IPS DF 4.7 (cell line): ENCODE measurements at regions not wholly inside any gene's neighbourhood (a gene's known extent, or its start where the extent isn't known, plus 50 kb on each side); places are given as distances from the start of the nearest gene placed in this dataset.
"Not testable (repeated sequence)": the region's sequence is repeated elsewhere in the genome, so short reads cannot be mapped to it uniquely, and the experiment has no call there.

Experiments
- DNase-seq: peaks from one replicate; pipeline ENCODE4 v3.0.0-alpha.2; 2013; ENCODE audit warnings: low spot score; ENCODE audit errors: extremely low read depth

DNA sequence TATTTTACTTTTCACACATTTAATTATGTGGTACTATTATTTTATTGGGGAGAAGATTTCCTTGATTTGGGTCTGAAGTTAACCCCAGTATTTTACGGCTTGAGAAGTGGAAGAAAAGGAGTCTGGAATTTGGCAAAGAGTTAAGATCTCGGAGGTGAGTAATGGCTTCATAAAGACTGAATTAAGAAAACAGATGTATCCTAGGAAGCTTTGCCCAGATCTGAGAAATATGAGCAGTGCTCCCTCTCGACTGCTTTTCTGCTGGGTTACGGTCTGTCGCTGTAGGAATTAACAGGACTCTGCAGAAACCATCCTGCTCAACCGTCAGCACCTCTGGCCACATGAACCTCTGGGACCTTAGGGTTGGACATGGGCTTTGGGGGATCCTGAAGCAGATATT is 163.6 kb upstream of the NDN start:
- no peak for DNase-seq

DNA sequence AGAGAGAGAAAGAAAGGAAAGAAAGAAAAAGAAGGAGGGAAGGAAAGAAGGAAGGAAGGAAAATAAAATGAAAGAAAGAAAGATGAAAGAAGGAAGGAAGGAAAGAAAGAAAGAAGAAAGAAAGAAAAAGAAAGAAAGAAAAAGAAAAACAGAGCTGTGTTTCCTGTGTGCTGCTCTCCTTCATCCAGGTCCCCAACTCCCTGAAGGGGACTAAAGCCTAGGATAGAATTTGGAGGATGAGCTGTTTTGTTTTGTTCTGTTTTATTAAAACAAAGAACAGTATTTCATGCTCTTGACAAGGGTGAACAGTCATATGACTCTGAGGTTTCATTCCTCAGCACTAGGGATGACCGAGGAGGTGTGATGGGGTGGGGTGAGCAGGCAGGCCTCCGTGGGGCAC is 164.8 kb upstream of the NDN start:
- no peak for DNase-seq

DNA sequence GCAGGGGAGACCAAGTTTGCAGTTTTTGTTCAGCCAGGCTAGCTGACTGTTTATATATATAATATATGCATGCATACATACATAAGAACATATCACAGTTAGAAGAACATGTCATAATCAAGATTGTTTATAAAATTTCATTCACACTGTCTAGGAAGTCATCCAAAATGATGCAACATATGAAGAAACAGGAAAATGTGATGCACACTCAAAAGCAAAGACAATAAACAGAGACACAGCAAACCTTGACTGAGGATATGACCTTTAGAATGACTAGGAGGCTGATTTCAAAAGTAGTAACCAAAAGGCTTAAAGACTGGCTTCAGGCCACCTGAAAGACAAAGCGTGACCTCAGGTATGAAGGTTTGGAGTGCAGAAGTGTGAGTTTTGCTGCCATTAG is 166.2 kb upstream of the NDN start:
- no peak for DNase-seq

DNA sequence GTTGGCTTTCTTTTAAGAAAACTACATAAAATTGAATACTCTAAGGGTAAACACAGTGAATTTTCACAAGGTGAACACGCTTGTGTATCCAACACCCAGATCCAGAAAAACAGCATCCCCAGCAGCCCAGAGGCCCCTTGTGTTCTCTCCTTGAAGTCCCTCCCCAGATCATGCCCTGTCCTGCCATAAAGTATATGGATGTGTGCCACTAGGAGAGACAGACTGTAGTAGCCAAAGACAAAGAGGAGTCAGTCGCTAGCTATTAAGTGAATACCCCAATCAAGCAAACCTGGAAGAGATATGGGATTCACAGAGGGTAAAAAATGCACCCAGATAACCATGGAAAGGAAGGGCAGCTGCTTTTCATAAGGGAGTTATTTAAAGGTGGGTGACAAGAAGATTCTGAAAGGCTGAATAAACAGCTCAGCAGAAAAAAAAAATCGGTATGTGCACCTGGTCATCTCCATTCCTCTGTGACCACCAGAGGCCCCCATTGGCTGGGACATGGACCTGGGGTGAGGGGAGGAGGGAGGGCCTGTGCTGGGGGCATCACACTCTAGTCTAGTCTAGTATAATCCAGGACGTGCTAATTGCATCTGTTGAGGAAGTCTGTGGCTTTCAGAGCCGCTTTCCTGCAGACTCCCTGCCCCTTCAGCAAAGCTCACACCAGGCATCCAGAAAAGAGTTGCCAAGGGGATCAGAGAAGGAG is 167.3 kb upstream of the NDN start:
- no peak for DNase-seq

DNA sequence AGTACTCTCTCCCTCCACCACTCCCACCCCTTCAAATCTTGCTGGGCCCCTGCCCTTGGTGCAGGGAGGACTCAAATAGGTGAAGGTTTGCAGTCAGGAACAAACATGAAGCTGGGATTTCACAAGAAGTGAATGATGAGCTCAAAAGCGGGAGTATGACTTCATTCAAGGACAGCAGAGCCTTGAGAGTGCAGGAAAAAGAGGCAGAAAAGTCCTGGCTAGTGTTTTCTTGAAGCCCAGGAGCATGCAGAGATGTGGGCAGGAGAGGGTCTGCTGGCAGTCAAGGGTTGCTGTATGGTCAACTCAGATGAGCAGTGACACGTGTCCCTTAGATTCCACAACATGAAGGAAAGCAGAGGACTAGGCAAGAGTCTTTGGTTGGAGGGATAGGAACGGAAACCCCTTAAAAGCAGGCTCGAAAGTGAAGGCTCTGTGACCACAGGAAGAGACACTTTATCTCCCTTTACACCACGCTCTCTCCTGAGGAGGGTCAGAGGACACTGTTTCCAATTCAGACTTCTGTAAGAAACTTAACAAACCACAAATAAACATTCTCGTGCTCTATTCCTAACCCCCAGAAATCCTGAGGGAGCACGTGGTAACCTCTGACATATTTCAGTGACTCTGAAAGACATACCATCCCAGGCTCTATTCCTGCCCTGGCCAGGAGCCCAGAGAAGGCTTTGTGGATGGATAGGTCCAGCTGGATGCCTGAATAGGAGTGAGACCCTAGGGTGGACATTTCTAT is 168.0 kb upstream of the NDN start:
- DNase-seq, result no peak

DNA sequence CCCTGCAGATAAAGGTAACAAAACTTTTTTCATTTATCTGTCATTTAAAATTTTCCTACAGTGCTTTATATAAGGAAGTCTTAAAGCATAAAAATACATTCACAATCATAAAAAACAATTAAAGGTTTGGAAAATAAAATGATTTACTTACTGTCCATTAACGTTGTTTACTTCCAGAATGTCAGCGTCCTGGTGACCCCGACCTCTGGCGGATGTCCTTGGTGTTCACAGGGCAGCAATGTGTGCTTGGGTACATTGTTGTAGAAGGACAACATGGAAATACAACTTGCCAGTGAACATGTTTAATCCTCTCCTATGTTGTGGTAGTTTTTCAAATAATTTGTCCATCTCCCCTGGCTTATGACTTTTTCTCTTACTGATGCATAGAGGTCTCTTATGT is 168.8 kb upstream of the NDN start:
- no peak for DNase-seq

DNA sequence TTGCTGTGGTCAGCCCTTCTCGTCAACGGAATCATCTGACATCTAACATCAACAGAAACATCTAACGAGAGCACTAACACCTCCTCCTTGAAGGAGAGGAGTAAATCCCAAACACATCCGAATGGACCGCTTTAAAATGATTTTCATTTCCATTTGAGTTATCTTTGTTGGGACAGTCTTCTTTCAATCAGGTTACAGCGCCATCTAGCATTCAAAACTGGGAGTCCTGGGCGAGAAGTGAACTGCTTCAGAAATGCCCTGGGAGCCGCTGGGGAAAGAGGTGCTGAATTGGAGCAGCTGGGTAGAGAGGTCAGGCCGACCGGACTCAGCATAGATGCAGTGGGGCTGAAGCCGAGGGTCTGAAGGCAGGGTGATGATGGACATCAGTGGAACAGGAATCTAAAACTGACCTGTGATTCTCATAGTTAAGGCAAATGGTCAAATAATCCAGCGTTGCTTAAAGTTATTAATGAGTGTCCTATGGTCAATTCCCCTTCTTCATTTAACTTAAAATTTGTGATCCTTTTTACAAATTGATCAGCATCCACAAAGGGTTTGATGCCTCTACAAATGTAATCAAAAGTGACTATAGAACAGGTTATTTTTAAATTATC is 170.0 kb upstream of the NDN start:
- DNase-seq, result no peak

DNA sequence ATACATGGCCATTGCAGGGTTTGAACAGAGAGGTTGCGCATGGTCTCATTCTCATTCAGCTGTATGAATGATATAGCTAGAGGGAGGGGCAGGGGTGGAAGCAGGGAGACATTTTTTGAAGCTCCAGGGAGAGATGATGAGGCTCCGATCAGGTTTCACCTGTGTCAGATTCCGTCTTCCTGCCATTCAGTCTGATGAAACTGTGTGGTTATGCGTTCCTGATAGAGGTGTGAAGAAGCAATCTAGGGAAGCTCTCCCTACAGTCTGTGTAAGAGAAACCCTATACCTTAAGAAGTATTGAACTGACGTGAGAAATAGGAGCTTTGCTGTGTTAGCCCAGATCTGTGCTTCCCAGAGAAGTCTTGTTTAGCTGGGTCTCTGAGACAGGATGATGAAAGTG is 171.9 kb upstream of the NDN start:
- no peak for DNase-seq

DNA sequence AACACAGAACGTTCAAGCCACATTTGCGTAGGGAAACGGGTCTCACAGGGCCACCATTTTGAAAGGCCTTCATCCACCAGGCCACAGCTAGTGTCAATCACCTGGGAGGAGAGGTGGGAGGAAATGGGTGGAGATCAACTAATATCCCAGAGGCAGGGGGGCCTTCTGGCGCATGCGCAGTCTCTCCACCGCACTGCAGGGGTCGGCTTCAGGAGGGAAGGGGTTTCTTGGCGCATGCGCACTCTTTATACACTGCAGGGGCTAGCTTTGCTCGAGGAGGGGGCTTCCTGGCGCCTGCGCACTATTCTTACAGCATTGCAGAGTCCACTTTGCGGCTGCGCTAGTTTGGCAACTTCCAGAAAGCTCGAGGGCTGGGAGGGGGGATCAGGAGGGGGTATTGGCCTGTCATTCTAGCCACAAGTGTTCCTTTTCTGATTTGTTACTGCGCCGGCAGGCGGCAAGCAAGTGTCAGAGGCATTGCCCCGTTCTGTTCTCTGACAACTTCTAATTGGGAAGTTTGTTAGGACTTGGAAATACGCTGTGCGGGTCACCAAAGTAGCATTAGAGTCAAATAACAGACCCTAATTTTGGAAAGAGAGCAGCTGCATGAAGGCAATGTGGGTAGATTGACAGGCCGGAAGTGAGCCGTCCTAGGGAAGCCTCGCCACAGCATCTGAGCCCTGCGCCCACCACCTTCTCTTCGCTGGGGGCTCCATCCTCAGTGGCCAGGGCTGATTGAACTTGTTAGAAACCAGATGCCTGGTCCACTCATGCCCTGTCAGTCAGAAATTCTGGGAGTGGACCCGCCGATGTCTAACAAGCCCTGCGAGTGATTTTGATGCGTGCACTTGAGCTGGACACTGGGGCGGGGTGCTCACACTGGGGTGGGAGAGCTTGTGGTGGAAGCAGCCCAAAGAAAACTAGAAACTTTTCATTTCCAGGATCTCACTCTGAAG is 173.5 kb upstream of the NDN start:
- DNase-seq, result no peak

DNA sequence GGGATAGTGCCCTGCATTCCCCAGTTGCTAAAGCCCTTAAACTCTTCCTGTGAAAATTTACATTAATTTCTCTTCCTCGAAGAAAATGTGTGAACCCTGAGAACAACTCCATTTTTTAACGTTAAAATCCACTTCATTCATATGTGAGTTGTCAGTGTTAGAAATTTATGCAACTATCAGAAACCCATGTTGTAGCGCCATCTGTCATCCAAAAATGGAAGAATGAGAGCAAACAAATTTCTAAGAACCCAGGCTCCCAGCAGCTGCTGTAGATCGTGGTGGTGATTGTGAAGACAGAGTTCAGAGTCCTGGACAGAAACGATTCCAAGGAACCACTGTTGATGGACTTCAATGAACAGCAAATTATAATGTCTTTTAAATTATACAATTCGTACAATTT is 179.7 kb upstream of the NDN start:
- DNase-seq, result no peak

DNA sequence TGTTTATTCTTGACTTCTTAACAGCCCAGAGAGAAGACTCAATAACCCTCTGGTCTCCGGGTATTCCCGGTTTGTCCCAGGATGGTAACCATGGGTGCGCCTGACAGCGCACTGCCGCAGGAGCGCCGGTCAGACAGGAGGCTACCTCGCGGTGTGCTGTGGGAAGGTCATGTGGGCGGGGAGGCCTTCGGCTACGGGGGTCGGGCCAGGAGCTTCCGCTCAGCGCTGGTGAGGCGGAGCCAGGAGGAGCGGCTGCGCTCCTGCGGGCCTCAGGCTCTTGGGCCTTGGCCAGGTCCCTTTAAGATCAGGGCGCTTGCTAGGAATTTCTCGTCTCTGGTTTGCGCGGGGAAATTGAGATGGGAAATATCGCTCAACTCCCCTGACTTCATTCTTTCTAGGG is 182.3 kb upstream of the NDN start:
- no peak for DNase-seq

DNA sequence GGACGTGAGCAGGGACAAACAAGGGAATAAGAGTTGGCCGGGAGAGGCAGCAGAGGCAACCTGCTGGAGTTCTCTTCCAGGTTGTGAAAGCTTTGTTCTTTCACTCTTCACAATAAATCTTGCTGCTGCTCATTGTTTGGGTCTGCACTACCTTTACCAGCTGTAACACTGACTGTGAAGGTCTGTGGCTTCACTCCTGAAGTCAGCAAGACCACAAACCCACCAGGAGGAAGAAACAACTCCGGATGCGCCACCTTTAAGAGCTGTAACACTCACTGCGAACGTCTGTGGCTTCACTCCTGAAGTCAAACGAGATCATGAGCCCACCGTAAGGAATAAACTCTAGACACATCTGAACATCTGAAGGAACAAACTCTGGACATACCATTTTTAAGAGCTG is 186.5 kb upstream of the NDN start:
- DNase-seq, result not testable (repeated sequence)

DNA sequence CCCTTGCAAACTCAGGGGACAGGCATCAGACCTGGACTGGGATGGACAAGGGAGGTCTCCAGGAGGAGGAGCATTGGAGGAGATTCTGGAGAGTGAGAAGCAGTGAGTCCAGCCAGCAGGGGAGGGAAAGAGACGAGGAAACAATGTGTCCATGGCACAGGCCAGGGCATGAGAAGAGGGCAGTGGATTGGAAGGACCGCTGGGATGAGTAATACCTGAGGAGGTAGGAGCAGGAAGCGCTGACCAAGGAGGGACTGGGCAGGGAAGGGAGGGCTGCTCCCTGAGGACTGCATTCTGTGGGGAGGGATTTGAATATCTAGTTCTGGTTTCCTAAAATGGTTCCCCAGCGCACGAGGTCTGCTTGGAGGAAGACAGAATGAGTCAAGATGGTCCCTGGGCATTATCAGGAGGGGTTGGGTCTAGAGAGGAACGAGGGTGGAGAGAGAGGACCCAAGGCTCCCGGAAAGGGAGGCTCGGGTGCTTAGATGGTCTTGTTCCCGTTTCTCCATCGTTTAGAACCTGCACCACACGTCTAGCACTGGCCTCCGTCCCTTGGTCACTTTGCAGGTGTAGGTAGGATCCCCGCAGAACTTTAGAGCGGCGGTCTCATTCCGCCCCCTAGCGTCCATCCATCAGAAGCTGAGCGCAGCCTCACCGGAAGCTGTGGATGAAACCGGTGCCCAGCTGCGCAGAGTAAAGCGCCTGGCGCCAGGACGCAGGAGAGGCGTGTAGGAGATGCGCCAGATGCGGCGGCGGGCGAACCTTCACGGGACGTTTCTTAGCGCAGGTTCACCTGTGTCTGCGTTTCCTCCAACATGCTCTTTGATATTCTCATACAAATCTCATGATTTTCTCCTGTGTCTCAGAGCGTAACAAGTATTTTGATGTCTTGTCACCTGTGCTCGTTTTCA is 190.7 kb upstream of the NDN start:
- no peak for DNase-seq

DNA sequence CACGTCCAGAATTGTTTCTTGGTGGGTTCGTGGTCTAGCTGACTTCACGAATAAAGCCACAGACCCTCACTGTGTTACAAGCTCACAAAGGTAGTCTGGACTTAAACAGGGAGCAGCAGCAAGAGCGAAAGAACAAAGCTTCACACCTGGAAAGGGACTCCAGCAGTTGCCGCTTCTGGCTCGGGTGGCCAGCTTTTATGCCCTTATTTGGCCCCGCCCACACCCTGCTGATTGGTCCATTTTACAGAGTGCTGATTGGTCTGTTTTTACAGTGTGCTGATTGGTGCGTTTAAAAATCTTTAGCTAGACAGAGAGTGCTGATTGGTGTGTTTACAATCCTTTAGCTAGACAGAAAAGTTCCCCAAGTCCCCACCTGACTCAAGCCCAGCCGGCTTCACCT is 194.2 kb upstream of the NDN start:
- DNase-seq, result no peak

DNA sequence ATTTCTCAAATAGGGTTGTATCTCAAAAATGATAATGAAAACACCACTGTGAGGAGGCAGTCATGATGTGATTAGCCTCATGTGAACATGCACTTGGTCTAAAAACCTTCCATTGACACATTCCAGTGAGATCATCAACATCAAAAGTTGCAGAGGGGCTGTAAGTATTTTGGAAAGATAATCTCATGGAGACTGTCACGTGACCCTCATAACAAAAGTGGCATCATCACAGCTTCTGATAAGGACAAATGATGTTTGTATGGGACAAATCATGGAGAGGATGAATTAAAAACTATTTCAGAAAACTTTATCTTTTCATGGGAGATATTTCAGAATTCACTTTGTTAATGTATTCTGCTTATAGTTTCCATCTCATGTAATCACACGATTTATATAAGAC is 203.1 kb upstream of the NDN start:
- no peak for DNase-seq

DNA sequence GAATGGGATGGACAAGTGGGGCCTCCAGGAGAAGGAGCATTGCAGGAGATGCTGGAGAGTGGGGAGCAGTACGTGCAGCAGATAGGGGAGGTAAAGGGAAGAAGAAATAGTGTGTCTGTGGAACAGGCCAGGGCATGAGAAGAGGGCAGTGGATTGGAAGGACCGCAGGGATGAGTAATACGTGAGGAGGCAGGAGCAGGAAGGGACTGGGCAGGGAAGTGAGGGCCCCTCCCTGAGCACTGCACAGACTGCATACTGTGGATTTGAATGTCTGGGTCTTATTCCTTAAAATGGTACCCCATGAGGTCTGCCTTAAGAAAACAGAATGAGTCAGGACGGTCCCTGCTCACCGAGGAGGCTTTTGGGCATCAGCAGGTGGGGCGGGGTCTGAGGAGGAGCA is 210.0 kb upstream of the NDN start:
- no peak for DNase-seq

DNA sequence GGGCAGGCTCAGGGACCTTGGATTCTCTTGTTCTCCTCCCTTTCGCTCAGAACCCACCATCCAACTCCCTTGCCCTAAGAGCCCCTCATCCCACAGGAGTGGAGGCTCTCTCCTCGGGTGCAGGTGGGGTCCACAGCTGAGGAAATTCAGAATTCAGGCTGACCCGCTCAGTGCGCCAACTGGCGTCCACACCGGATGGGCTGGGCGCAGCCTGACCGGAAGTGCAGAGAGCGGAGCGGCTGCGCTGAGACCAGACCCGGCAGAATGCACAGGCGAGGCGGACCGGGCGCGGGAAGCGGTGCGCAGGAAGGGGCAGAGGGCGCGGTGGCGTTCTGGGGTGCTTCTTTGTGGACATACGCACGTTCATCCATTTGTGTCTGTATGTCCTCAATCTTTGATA is 210.4 kb upstream of the NDN start:
- DNase-seq, result no peak

DNA sequence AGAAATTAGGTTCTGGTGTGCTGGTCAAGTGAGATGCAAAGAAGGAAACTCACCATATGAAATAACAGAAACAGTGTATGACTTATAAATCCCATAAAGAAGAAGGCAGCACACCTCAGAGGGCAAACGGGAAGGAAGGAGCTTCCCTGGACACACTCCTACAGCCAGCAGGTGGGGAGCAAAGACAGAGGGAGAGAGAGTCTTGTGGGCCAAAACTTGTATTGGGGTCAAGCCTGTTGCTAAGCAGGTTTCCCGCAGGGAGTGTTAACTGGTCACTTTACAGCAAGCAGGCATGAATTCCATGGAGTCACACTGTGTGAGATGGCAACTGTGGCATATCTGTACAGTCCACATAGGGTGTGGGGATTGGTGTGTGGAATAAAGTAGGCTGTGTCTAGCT is 222.9 kb upstream of the NDN start:
- no peak for DNase-seq

DNA sequence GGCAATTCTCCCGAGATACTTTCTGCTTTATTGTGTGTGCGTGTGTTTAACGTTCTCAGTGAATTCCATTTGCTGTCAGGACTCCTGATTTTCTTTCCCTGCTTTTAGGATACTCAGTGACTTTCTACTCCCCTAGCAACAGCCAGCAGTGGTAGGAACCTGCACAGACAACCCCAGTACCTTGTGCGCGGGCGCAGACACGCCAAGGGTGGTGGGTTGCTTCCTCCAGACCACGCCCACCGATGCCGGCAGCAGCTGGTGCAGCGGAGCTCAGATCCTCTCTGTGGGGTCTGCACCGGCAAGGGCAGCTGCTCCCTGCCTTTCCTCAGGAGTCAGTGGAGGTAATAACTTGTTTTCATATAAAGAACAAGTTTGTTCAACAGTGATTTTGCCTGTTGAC is 225.1 kb upstream of the NDN start:
- DNase-seq, result no peak

DNA sequence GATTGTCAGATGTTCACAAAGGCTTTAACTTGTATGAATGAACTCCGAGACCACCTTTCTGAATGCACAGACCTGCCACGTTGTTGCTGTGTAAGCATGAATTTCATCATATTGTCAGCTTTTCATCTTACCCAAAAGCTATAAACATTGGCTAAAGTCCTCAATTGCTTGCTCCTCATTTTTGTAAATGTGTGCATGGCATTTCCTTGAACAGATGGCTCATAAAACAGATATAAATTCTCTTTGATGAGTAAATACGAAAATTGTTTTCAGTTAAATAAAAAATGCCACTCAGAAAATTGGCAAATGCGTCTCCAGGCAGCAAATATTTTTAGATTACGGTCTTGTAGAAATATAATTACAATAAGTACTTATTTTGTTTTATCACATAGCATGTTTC is 226.0 kb upstream of the NDN start:
- DNase-seq, result no peak

DNA sequence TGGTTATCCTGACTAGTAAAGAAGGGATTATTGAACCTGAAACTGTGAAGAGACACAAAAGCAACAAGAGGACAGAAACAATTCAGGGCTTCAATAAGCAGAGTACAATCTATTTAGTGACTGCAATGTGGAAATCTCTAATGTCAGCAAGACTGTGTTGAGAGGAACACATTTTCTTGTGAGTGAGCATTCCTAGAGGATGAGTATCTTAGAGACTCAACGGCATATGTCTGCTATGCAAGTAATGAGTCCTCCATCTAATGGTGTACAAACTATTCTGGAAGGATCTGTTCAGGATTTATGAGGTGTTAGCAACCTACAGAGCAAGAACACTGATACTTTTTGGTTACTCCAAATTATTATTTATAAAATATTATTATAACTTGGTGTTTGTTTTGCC is 226.5 kb upstream of the NDN start:
- no peak for DNase-seq
